ENCODE measurements at regions not wholly inside any gene's neighbourhood (a gene's known extent, or its start where the extent isn't known, plus 50 kb on each side); places are given as distances from the start of the nearest gene placed in this dataset.
"Not testable (repeated sequence)": the region's sequence is repeated elsewhere in the genome, so short reads cannot be mapped to it uniquely, and the experiment has no call there.

DNA sequence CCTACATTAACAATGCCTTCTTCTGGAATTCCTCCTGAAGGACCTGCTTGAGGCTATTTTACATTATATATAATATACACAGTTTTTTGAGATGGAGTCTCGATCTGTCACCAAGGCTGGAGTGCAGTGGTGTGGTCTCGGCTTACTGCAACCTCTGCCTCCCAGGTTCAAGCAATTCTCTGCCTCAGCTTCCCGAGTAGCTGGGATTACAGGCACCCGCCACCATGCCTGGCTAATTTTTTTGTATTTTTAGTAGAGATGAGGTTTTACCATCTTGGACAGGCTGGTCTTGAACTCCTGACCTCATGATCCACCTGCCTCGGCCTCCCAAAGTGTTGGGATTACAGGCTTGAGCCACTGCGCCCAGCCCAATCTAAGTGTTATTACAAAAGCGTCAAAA, 71.9 kb upstream of the PRR23C start:
- not testable (repeated sequence) for DNase-seq

DNA sequence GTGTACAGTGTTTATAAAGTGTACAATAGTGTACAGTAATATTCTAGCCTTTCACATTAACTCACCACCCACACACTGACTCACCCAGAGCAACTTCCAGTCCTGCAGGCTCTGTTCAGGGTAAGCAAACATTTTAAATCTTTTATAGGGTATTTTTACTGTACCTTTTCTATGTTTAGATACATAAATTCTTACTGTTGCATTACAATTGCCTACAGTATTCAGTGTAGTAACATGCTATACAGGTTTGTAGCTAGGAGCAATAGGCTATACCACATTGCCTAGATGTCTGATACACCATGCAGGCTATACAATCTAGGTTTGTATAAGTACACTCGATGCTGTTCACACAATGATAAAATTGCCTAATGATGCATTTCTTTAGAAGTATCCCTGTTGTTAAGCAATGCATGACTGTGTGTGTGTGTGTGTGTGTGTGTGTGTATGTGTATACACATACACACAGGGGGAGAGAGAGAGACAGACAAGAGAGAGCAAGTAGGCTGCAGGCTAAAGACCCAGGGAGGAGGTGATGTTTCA, 72.5 kb upstream of the PRR23C start:
- DNase-seq = no peak

DNA sequence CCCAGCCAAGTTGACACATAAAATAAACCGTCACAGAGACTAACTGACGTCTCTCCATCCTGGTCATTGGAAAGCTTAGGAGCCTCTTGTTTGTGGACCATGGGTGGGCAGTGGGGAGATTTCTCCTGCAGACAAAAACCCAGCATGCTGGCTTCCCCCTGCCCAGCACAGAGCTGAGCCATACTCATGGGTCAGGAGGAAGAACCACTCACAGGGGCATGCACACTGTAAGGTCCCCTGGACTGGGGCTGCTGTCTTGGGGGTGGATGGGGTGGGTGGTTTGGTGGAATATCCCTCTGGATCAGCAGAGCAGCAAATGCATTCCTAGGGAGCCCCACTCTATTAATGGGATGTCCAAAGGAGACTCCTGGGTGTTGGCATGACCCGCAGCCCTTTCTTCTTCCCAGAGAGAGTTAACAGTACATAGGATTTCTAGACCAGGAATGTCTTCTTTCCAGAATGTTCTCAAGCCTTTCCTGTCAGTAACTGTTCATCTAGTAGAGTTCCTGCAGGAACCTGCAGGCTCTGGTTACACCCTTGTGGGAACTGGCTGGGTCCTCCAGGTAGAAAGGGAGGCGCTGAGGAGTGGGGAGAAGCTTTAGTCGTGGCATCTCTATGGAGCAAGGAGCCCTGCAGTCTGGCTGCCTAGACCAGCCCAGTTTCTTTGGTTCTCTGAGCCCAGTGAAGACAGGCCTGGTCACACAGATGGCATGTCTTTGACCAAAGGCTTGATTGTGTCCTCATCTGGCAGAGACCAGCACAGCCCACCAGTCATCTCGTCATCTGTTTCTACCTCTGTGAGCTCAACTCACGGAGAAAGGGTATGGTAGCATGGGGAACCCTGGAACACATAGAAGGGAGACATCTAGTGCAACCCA, 73.4 kb upstream of the PRR23C start:
- no peak for DNase-seq

DNA sequence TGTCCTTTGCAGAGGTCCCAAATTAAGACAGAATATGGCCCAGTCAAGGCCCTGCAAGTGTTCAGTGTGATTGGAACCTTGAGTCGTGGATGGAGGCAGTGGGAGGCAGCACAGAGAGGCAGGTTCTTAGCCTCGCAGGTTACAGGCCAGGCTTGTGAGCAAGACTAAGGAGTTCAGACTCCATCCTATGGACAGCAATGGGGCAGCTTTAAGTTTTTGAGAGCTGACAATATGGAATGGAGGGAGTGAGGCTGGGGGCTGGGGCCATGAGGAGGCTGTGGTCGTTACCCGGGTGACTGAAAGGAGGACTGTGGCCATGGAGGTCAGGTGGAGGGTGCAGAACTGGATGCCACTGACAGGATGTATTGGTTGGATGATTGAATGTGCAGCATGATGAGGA, 74.1 kb upstream of the PRR23C start:
- DNase-seq = no peak

DNA sequence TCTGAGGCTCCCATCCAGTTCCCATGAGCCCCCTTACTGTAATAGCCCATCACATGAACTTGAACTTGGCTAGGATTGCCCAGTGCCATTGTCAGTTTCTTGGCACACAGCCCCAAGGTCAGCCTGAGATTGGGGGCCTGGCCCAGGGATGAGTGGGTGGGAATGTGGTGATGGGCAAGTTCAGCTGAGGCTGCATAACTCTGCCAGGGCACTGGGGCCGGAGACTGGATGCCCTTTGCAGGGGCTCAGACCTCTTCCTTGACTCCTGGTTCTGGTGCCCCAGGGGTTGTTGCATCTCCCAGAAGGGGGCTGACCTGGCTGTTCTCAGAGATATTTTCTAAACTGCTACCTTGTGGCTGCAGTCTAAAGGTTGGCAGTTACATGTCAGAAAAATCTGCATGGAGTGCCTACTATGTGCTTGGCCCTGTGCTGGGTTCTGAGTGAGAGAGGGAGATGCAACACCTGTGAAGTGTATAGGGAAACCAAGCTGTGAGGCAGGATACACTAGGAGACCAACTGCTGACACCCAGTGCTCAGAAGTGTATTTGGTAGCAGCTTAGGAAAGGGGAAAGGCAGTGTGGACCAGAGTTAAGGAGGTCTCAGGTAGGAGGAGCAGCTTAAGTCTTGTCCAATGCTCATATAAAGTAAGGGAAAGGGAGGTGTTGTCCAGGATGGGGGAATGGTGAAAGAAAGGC, 74.8 kb upstream of the PRR23C start:
- DNase-seq = no peak

DNA sequence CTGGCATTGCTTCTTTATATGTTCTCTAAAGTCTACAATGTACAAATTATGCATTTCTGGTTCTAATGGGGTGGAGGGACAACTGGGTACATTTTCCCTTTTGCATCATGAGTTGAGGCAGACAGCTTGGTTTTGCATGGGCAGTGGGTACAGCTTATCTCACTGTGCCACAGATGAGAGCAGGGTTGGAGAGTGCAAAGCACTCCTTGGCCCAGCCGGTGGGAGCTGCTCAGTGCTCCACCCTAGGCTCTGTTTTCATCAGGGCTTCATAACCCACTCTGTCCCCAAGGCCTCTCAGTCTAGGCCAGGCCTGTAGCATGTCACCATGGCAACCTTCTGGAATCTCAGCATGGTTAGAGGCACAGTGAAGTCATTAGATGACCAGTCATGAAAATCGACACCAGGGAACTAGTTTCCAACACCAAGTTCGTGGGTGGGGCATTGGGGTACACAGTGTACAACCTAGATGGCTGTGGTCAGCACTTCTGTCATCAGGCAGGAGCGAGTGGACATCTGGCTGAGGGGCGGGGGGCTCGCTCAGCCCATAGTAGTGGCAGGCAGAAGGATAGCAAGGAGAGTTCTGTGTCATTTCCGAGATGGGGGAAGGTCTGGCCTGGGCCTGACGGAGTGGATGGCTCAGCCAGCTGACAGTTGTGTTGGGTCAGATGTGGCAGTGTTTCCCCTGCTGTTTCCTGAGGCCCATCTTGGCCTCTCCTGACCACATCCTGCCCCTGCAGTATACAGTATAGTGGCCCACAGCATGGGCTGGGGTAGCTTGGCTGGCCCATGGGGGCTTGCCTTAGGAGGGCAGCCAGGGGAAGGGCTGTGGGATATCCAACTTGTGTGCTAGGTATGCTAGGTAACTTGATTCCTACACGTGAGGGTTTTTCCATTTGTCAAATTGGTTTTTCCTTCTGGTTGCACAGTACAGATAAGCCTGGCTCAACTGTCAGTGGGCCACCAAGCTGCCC, 75.7 kb upstream of the PRR23C start:
- DNase-seq = no peak

DNA sequence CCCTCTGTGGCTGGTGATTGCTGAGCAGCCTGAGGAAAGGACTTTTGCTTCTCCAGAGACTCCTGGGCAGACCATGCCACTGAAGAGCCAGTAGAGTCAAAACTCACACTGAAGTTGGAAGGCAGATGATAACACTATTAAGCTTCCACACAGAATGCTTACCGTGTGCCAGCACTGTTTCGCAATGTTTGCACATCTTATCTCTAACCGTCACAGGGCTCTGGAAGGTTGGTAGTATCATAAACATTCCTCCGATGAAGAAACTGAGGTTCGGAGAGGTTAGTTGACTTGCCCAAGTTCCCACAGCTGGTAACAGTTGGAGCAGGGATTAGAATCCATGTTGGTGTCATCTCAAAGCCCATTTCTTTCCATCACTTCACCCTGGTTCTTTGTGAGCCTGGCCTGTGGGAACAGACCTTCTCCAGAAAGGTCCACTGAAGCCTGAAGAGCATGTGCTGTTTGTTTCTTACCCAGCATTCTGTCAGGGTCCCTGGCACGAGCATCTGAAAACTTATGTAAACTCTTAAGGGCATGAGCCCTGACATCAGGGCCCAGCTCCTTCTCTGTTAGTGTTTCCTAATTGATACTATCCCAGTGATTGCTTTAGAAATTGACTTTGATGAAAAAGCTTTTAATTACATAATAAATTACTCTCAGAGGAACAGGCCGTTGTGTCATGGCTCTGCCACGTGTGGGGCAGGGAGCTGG, 77.0 kb upstream of the PRR23C start:
- DNase-seq = no peak

DNA sequence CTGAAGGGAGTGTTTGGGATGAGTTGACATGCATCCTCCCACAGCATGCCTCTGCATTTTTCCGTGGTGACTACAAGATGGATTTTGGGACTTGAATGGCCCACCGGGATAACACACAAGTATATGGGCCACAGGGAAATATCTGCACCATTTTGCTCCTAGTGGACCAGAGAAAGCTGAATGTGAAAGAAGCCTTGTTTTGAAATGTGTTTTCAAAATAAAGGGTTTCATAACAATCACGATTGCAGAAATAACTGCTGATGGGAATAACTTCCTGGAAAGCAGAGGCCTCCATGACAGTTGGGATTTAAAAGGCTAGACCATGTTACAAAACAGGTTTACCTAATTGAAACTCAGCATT, 77.5 kb upstream of the PRR23C start:
- no peak for DNase-seq

DNA sequence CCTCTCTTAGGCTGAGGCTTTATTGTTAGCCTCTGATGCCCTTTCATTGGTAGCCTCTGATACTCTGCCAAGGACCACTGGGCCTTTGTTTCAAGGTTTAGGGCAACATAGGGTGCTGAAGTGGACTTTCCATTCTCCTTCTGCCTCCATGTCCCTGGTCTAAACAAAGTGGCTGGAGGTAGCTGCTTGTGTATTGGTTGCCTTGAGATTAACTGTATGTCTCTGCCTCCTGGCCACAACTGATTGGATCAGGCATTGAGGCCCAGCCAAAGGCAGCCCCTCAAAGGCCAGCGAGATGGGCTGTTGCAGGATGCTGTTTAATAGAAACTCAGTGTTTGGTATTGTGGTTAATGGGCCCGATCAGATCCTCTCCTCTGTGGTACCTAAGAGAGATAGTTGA, 77.9 kb upstream of the PRR23C start:
- DNase-seq = no peak

DNA sequence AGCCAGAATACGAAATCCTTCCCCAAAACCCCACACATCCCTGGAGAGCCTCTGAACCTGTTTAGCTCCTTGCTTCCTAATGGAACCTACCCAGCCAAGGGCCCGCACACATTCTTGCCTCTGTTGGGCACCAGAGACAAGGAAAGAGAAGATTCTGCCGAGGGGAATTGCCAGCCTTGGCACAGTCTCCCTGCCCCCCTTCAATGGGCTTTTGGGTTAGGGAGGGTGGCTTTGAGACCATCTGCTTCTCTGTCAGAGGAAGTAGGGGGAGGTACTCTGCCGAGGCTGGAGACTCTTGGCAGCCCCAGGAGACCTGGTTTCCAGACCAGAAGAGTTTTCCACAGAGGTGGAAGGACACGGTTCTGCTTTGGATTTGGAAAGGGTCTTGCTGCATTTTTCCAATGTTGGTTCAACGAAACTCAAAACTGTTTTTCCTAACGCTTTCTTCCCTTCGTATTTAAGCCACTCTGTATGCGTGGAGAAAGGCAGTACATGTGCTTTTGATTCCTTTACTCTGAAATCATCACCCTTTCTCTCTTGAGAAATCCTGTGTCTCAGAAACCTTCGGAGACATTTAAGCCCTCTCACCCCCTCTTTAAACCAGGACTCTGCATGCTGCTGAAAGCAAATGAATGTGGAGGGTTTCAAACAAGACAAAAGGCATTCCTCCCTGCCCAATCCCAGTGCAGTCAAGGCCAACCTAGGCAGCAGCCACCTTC, 78.8 kb upstream of the PRR23C start:
- no peak for DNase-seq

DNA sequence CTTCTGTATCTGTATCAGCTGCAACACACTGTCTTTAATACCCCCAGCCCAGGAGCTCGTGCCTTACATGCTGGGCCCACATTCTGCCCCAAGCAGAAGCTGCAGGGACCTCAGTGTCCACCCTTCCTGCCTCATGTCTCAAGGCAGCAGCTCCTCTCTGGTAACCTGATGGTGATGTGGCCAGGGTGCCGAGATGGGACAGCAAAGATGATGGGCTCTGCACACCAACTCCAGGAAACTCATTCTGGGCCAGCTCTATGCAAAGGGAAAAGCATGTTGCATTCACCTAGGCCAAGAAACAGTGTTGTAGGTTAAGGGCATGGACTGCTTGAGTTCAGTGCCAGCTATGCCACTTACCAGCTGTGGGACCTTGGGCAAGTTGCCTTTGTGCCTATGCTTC, 79.5 kb upstream of the PRR23C start:
- no peak for DNase-seq

DNA sequence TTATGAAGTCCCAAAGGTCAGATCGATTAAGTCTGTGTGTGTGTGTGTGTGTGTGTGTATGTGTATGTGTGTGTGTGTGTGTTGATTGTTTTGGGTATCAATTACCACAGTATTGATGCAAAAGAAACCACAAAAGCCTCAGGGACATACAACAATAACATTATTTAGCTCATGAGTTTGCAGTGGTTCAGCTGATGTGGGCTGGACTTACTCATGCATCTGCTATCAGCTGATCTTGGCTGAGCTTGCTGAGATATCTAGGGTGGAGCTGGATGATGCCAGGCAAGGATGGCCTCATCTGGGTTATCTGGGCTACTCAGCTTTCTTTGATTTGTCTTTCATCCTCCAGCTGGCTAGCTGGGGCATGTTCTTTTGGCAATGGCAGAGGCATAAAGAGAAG, 82.4 kb upstream of the PRR23C start:
- no peak for DNase-seq

DNA sequence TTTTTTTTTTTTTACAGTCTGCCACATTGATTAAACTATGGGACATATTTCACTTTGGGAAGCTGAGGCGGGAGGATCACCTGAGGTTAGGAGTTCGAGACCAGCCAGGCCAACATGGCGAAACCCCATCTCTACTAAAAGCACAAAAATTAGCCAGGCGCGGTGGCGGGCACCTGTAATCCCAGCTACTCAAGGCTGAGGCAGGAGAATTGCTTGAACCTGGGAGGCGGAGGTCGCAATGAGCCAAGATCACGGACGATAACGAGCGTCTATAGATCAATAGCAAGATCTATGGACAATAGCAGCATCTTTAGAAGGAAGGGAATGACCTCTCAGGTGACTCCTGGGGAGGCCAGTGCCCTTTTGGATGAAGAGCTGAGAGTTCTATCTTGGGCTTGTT, 82.9 kb upstream of the PRR23C start:
- DNase-seq = not testable (repeated sequence)

DNA sequence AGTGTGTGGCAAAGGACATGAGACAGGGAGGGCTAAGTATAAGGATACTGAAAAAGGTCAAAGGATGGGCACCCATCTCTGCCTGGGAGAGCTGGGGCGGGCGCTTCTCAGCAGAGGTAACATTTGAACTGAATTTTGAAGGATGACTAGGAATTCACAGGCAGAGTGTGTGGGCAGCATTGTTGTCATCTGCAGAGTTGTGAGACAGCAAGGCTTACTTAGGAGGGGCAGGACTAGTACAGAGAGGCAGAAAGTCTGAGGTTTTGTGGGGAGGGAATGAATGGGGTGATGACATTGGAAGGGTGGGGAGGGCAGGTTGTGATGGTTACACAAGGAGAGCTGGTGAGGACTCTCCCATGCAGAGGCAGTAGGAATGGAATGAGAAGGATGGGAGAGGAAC, 84.1 kb upstream of the PRR23C start:
- DNase-seq = no peak

DNA sequence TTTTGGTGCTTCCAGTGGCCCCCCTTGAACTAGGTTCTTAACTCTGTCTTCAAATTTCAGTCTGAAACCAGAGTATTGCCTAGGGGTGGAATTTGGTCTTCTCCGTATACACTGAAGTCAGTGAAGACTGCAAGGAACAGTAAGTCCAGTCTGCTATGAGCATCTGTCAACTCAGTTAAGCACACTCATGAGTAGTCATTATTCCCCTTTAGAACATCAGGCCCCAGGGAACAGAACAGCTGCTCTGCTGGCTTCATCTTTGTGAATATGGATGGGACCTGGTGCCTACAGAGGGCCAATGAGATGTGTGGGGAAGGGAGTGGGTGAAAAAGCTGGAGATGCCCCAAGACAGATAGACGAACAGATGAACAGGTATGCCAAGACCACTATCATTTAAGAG, 85.2 kb upstream of the PRR23C start:
- no peak for DNase-seq

DNA sequence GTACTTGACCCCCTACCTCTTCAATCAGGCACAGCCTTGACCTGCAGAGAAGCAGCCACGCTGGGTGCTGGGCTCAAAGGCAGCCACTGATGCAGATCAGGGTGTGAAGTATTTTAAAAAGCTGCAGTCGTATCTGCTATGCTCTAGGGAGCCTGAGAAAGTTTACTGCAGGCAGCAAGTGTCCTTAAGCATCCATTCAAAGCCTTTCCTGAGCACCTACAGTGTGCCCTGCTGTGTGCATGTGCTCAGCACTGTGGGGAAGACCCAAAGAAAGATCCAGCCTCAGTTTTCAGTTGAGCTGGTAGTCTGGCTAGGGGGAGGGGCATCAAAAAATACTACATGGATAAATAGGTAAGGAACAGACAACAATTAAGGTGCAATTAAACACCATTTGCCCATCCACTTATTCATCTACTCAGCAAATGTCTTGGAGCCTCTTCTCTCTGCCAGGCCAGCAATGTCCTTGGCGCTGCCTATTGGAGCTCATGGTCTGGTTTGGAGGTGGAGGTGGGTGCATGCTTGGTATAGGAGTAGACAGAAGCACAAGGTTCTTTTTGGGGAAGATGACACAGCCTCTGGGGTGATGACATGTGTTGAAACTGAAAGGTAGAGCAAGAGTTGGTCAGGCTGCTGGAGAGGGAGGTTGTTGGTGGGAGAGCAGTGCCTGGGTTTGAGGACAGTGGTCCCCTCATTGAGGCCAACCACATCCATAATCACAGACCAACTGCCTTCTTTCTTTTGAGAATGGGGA, 85.9 kb upstream of the PRR23C start:
- no peak for DNase-seq

DNA sequence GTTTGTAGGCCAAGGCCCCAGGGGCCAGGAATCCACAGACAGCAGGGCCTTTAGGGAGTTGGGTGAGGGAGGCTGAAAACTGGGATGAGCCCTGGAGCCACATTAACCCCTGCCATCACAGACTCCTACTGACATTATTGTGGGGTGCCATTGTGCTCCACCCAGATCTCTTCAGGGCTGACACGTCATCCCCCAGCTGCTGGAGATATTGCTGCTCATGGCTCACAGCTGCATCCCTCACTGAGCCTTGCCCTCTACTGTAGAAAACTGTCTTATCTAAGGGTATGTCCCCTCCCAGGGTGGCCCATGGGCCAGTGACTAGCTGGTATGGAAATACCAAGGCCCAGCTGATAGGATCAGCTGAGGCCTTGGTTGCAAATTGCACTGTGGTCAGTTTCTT, 87.3 kb upstream of the PRR23C start:
- DNase-seq = no peak

DNA sequence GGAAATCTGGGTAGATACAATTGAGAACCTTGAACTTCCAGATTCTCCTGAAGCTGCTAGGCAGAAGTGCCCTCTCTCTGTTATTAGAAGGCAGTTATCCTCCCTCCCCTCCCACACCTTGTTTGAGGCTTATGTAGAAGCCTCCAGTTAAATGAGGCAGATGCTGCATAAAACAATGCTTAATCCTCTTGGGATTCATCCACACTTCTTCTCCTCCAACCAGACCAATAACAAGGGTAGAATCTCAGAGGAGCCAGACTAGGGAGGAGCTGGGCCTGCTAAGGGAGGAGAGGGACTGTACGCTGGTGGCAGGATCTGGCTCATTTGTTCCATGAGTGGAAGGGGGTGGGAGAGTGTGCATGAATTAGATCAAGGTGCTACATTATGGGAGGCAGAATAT, 88.3 kb upstream of the PRR23C start:
- DNase-seq = no peak

DNA sequence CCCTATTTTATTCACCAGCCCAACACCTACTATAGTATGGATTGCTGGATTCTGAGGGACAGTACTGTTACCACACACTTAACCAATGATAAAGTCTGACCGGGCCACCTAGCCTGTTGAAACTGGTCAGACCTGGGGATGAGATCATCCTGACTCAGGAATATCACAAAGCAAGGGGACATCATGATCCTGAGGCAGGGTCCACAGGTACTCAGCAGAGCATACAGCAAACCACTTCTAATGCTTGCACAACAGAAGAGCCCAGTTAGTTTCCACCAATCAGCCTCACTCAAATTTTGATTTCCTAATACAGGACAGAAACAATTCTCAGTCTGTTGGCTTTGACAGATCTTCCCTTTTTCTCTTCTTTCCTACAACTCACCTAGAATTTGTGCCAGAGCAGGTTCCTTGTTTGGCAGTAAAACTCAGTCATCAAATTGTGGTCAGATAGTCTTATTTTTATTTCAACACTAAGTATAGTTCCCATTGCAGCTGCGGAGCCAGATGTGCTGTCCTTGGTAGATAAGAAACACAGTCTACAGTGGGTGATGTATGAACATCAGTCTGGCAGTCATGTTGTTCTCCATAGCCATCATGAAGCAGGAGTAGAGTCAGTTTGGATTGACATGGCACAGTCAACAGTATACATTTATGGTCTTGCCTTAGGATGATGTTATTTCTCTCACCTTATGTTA, 90.1 kb upstream of the PRR23C start:
- no peak for DNase-seq

DNA sequence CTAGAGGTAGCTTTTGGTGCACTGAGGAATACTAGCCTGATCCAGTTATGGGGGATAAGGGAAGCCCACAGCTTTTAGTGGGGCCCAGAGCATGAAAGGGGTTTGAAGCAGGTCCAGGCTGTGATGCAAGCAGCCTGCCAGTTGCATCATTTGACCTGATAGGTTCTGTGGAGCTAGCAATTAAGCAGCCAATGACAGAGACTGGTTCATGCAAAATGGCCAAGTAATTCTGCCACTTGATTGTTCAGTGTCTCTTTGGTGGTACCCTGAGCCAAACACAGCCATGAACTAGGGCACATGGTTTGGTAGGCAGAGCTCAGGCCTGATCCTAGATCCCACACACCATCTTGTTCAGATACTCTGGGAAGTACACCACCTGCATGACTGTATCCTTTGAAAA, 91.0 kb upstream of the PRR23C start:
- no peak for DNase-seq

Data from midbrain (tissue), 1 donor.